DOHH2 (cell line): ENCODE measurements at regions not wholly inside any gene's neighbourhood (a gene's known extent, or its start where the extent isn't known, plus 50 kb on each side); places are given as distances from the start of the nearest gene placed in this dataset.

Experiments used
- CTCF ChIP-seq: fragments of 200-600 bp; sonication (generic); IDR thresholded peaks from one replicate; pipeline ENCODE4 v1.5.1; 2014; ENCODE audit warnings: antibody characterized with exemption, mild to moderate bottlenecking, low read depth, low read length; ENCODE audit not compliant: poor library complexity, severe bottlenecking
- EZH2phosphoT487 ChIP-seq: fragments of 200-600 bp; sonication (generic); IDR thresholded peaks from 2 replicates; pipeline ENCODE4 v1.6.1; 2017; ENCODE audit warnings: borderline replicate concordance, mild to moderate bottlenecking, antibody characterized with exemption, low read length, moderate library complexity, mixed read lengths

GRCh38 chr2:6036211-6036610 is 344.0 kb downstream of the SOX11 start:
- TF ChIP-seq CTCF: no peak
- TF ChIP-seq EZH2phosphoT487: no peak
